ENCODE measurements at regions not wholly inside any gene's neighbourhood (a gene's known extent, or its start where the extent isn't known, plus 50 kb on each side); places are given as distances from the start of the nearest gene placed in this dataset.

- peaks cover 4% of the 10 kb centered on the region; the same call in 1 of the 2 replicates for H3K9me3 ChIP-seq
- DNase-seq, result peak in 1 of 2 experiments; percentile 32
- TF ChIP-seq CTCF (IDR thresholded peaks at IDR 0.05; ENCODE audit: insufficient read depth in 1 of 2, low read depth in 1 of 2, low read length in 1 of 2, severe bottlenecking in 1 of 2, unreplicated experiment in 1 of 2), result no peak
- H3K36me3 ChIP-seq (ENCODE audit: control insufficient read depth, insufficient read depth, low read length), result no peaks in the 10 kb centered on the region
- no TSS peak for BruUV-seq (replicated peaks)
- peaks cover 47% of the 10 kb centered on the region for H3K4me1 ChIP-seq
- POLR2A ChIA-PET, result no interaction called here
- H3K4me3 ChIP-seq (ENCODE audit: low read depth, low read length), result no peak overlapping the region
- H3K9me3 Mint-ChIP-seq (ENCODE audit: unreplicated experiment), result no peaks in the 10 kb centered on the region
- no peaks in the 10 kb centered on the region for H3K36me3 Mint-ChIP-seq (ENCODE audit: insufficient read depth, unreplicated experiment)
- CTCF ChIA-PET, result interaction anchor here (1.0 kb wide), 1 partner anchor 41 kb away, joined by 3 read pairs; no protein-coding TSS in a partner anchor
- no peaks in the 10 kb centered on the region for H3K27me3 ChIP-seq (replicated peaks; ENCODE audit: control insufficient read depth, insufficient read depth, low read length)
- no peak overlapping the region for H3K4me3 Mint-ChIP-seq (ENCODE audit: unreplicated experiment)
- H3K27me3 Mint-ChIP-seq (ENCODE audit: insufficient read depth, unreplicated experiment), result no peaks in the 10 kb centered on the region
- peaks cover 17% of the 10 kb centered on the region for H3K4me1 Mint-ChIP-seq (ENCODE audit: low read depth, unreplicated experiment)
- intact Hi-C loops (cut with micrococcal nuclease; ENCODE audit: unreplicated experiment), result loop anchor here (5.0 kb wide), 1 partner anchor 412 kb away; no protein-coding TSS in a partner anchor
- no peak overlapping the region for H3K27ac Mint-ChIP-seq (ENCODE audit: unreplicated experiment)
Observed at GRCh38 chr11:116689413-116690127, 83.2 kb downstream of the BUD13 start.

- ChIA-PET POLR2A (no interaction called here), CTCF (no interaction called here)
- Mint-ChIP-seq H3K27ac (ENCODE audit: unreplicated experiment) (peak overlapping the region; percentile 0), H3K9me3 (ENCODE audit: unreplicated experiment) (no peaks in the 10 kb centered on the region), H3K27me3 (ENCODE audit: insufficient read depth, unreplicated experiment) (no peaks in the 10 kb centered on the region), H3K4me3 (ENCODE audit: unreplicated experiment) (no peak overlapping the region), H3K36me3 (ENCODE audit: insufficient read depth, unreplicated experiment) (no peaks in the 10 kb centered on the region), H3K4me1 (ENCODE audit: low read depth, unreplicated experiment) (peaks cover 17% of the 10 kb centered on the region)
- intact Hi-C loops (cut with micrococcal nuclease; ENCODE audit: unreplicated experiment), result no loop called here
- no TSS peak for BruUV-seq (replicated peaks)
- no peak for TF ChIP-seq CTCF (IDR thresholded peaks at IDR 0.05; ENCODE audit: insufficient read depth in 1 of 2, low read depth in 1 of 2, low read length in 1 of 2, severe bottlenecking in 1 of 2, unreplicated experiment in 1 of 2)
- Histone ChIP-seq H3K4me3 (ENCODE audit: low read depth, low read length) (no peak overlapping the region), H3K27me3 (replicated peaks; ENCODE audit: control insufficient read depth, insufficient read depth, low read length) (no peaks in the 10 kb centered on the region), H3K4me1 (peaks cover 37% of the 10 kb centered on the region), H3K9me3 (peaks cover 4% of the 10 kb centered on the region; the same call in 1 of the 2 replicates), H3K36me3 (ENCODE audit: control insufficient read depth, insufficient read depth, low read length) (no peaks in the 10 kb centered on the region)
- DNase-seq, result no peak
Observed at GRCh38 chr11:116688202-116688540, 84.6 kb downstream of the BUD13 start.

- Histone ChIP-seq H3K4me1 (peaks cover 31% of the 10 kb centered on the region), H3K9me3 (peaks cover 4% of the 10 kb centered on the region; the same call in 1 of the 2 replicates), H3K36me3 (ENCODE audit: control insufficient read depth, insufficient read depth, low read length) (no peaks in the 10 kb centered on the region), H3K27me3 (replicated peaks; ENCODE audit: control insufficient read depth, insufficient read depth, low read length) (no peaks in the 10 kb centered on the region), H3K4me3 (ENCODE audit: low read depth, low read length) (no peak overlapping the region)
- BruUV-seq (replicated peaks), result no TSS peak
- DNase-seq, result peak; percentile 72 to 76
- TF ChIP-seq CTCF (IDR thresholded peaks at IDR 0.05; ENCODE audit: insufficient read depth in 1 of 2, low read depth in 1 of 2, low read length in 1 of 2, severe bottlenecking in 1 of 2, unreplicated experiment in 1 of 2), result no peak
- POLR2A ChIA-PET, result no interaction called here
- H3K27me3 Mint-ChIP-seq (ENCODE audit: insufficient read depth, unreplicated experiment), result no peaks in the 10 kb centered on the region
- peak overlapping the region; percentile 0 for H3K27ac Mint-ChIP-seq (ENCODE audit: unreplicated experiment)
- no peak overlapping the region for H3K4me3 Mint-ChIP-seq (ENCODE audit: unreplicated experiment)
- intact Hi-C loops (cut with micrococcal nuclease; ENCODE audit: unreplicated experiment), result no loop called here
- H3K4me1 Mint-ChIP-seq (ENCODE audit: low read depth, unreplicated experiment), result peaks cover 17% of the 10 kb centered on the region
- H3K36me3 Mint-ChIP-seq (ENCODE audit: insufficient read depth, unreplicated experiment), result no peaks in the 10 kb centered on the region
- H3K9me3 Mint-ChIP-seq (ENCODE audit: unreplicated experiment), result no peaks in the 10 kb centered on the region
- CTCF ChIA-PET, result interaction anchor here (0.5 to 0.7 kb wide), 2 partner anchors 27 to 1883 kb away, joined by 3 to 4 read pairs; no protein-coding TSS in a partner anchor
Observed at GRCh38 chr11:116687458-116688201, 85.2 kb downstream of the BUD13 start.

Measured in Caco-2 (cell line).